ENCODE measurements at regions not wholly inside any gene's neighbourhood (a gene's known extent, or its start where the extent isn't known, plus 50 kb on each side); places are given as distances from the start of the nearest gene placed in this dataset.

DNA sequence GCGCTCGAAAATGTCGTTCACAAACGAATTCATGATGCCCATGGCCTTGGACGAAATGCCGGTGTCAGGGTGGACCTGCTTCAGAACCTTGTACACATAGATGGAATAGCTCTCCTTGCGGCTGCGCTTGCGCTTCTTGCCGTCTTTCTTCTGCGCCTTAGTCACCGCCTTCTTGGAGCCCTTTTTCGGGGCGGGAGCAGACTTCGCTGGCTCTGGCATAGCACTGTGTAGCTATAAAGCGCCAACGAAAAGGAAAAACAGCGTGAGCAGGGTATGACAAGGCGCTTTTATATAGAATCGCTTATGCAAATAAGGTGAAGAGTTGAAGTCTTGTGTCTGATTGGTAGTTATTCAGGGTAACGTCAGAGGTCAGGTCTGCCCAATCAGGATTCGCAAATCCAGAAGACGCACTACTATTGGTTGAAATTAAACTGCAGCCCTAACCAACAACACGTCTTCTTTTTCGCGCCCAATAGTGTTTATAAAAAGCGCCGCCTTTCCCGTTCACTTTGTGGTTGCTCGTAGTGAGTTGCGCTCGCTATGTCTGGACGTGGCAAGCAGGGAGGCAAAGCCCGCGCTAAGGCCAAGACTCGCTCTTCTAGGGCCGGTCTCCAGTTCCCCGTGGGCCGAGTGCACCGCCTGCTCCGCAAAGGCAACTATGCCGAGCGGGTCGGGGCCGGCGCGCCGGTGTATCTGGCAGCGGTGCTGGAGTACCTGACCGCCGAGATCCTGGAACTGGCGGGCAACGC, 114.8 kb upstream of the PRSS16 start:
- DNase-seq: peak; percentile 88 to 99 (median 91)
- 0 to 1% (median 1%) methylated on average over 24 to 53 of the region's 53 CpGs for WGBS, 4 donors
- intact Hi-C loops (cut with DNase I): no loop called here
- peak overlapping the region; percentile 79 to 90 (median 90) for H3K27ac ChIP-seq
- peak overlapping the region in 2 of 4 donors; percentile 25 to 60 for H3K4me3 ChIP-seq
- peaks cover 11 to 19% of the 10 kb centered on the region in 2 donors for H3K4me1 ChIP-seq (replicated peaks in 1 of 2)
- no peaks in the 10 kb centered on the region for H3K9me3 ChIP-seq (replicated peaks in 1 of 3)
- no peaks in the 10 kb centered on the region for H3K27me3 ChIP-seq
- peak; percentile 96 to 99 for TF ChIP-seq POLR2A (IDR thresholded peaks at IDR 0.05)
- TF ChIP-seq, protein P1, sequence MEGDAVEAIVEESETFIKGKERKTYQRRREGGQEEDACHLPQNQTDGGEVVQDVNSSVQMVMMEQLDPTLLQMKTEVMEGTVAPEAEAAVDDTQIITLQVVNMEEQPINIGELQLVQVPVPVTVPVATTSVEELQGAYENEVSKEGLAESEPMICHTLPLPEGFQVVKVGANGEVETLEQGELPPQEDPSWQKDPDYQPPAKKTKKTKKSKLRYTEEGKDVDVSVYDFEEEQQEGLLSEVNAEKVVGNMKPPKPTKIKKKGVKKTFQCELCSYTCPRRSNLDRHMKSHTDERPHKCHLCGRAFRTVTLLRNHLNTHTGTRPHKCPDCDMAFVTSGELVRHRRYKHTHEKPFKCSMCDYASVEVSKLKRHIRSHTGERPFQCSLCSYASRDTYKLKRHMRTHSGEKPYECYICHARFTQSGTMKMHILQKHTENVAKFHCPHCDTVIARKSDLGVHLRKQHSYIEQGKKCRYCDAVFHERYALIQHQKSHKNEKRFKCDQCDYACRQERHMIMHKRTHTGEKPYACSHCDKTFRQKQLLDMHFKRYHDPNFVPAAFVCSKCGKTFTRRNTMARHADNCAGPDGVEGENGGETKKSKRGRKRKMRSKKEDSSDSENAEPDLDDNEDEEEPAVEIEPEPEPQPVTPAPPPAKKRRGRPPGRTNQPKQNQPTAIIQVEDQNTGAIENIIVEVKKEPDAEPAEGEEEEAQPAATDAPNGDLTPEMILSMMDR (IDR thresholded peaks at IDR 0.05): no peak
- H3K36me3 ChIP-seq (replicated peaks in 1 of 2): no peaks in the 10 kb centered on the region

GRCh38 chr6:27133281-27134227, 113.9 kb upstream of the PRSS16 start:
- Histone ChIP-seq H3K9me3 (replicated peaks in 1 of 3) (no peaks in the 10 kb centered on the region), H3K4me1 (replicated peaks in 1 of 2) (peaks cover 11 to 19% of the 10 kb centered on the region in 2 donors), H3K27ac (peak overlapping the region; percentile 18 to 90 (median 90)), H3K4me3 (peak overlapping the region in 2 of 4 donors; percentile 25 to 58), H3K36me3 (replicated peaks in 1 of 2) (no peaks in the 10 kb centered on the region), H3K27me3 (no peaks in the 10 kb centered on the region)
- TF ChIP-seq, protein P1 (IDR thresholded peaks at IDR 0.05): no peak
- TF ChIP-seq POLR2A (IDR thresholded peaks at IDR 0.05): peak; percentile 20 to 56
- intact Hi-C loops (cut with DNase I): no loop called here
- DNase-seq: peak; percentile 56 to 88 (median 64)
- 8 to 22% (median 11%) methylated on average over 20 to 43 of the region's 43 CpGs for WGBS, 4 donors

DNA sequence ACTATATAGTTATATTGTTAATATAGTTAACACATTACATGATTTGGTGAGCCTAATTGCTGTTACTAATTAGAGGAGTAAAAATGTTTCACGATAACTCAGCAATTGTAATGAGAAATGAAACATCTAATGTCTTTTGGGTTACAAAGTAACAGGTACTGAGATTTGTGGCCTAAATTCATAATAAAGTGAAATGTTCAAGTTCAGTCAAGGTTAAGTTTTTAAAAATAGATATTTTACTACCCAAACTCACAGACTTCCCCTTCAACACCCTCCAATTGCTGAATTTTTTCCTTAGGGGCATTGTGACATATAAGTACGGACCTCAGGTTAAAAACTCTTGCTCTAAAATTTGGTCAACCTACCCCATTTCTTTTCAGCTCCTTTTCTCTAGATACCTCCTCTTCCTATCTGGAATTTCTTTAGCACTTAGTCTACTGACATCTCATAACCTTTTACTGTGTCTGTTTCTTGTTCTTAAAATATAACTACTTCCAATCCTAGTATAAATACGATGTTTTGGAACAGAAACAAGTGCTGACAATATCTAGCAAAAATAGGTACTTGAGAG, 112.3 kb upstream of the PRSS16 start:
- Histone ChIP-seq H3K27ac (no peak overlapping the region), H3K9me3 (replicated peaks in 1 of 3) (no peaks in the 10 kb centered on the region), H3K4me3 (no peak overlapping the region), H3K27me3 (no peaks in the 10 kb centered on the region), H3K36me3 (replicated peaks in 1 of 2) (no peaks in the 10 kb centered on the region), H3K4me1 (replicated peaks in 1 of 2) (peaks cover 16 to 19% of the 10 kb centered on the region in 2 donors)
- WGBS, 4 donors: 88 to 93% (median 92%) methylated on average over 3 of the region's 3 CpGs
- DNase-seq: no peak
- intact Hi-C loops (cut with DNase I): no loop called here
- TF ChIP-seq, protein P1 (IDR thresholded peaks at IDR 0.05): no peak
- TF ChIP-seq POLR2A (IDR thresholded peaks at IDR 0.05): no peak

Measured in adrenal gland (tissue), 9 donors.